ENCODE measurements at regions not wholly inside any gene's neighbourhood (a gene's known extent, or its start where the extent isn't known, plus 50 kb on each side); places are given as distances from the start of the nearest gene placed in this dataset.

DNA sequence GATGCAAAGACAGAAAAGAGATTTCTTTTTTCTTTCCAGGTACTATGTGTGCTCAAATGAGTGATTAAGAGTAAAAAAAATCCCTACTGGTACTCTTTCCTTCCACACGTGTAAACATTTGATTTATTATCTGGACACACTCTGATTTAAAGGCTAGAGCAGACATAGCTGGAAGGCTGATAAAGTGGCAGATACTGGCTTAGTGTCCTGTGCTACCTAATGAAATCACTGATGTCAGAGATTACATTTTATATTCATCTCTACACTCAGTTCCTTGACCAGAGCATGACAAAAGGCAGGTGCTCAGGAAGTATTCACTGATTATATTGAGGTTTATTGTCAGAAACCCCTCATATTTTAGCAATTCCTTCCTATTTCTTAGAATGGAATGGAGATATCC lies 136.6 kb upstream of the SLC38A2 start:
- H3K4me1 Mint-ChIP-seq, result no peaks in the 10 kb centered on the region
- no peak for TF ChIP-seq CTCF (IDR thresholded peaks at IDR 0.05; ENCODE audit: unreplicated experiment)
- DNase-seq (ENCODE audit: low spot score in 2 of 2, unreplicated experiment in 2 of 2), result no peak
- H3K9me3 Mint-ChIP-seq, result peaks cover 85% of the 10 kb centered on the region
- no peak overlapping the region for H3K27ac Mint-ChIP-seq
- H3K4me3 Mint-ChIP-seq, result no peak overlapping the region
- H3K27me3 Mint-ChIP-seq (ENCODE audit: low read depth), result no peaks in the 10 kb centered on the region
- H3K36me3 Mint-ChIP-seq, result peaks cover 44% of the 10 kb centered on the region

GRCh38 chr12:46508651-46509050 lies 136.1 kb upstream of the SLC38A2 start:
- Mint-ChIP-seq H3K36me3 (peaks cover 42% of the 10 kb centered on the region), H3K27ac (no peak overlapping the region), H3K4me1 (no peaks in the 10 kb centered on the region), H3K9me3 (peaks cover 82% of the 10 kb centered on the region), H3K4me3 (no peak overlapping the region), H3K27me3 (ENCODE audit: low read depth) (no peaks in the 10 kb centered on the region)
- DNase-seq (ENCODE audit: low spot score in 2 of 2, unreplicated experiment in 2 of 2), result no peak
- TF ChIP-seq CTCF (IDR thresholded peaks at IDR 0.05; ENCODE audit: unreplicated experiment), result no peak

GRCh38 chr12:46507766-46508165 lies 135.2 kb upstream of the SLC38A2 start:
- peaks cover 82% of the 10 kb centered on the region for H3K9me3 Mint-ChIP-seq
- no peak overlapping the region for H3K4me3 Mint-ChIP-seq
- H3K4me1 Mint-ChIP-seq, result no peaks in the 10 kb centered on the region
- DNase-seq (ENCODE audit: low spot score in 2 of 2, unreplicated experiment in 2 of 2), result no peak
- H3K36me3 Mint-ChIP-seq, result peaks cover 39% of the 10 kb centered on the region
- H3K27me3 Mint-ChIP-seq (ENCODE audit: low read depth), result no peaks in the 10 kb centered on the region
- H3K27ac Mint-ChIP-seq, result no peak overlapping the region
- no peak for TF ChIP-seq CTCF (IDR thresholded peaks at IDR 0.05; ENCODE audit: unreplicated experiment)

- no peak for DNase-seq (ENCODE audit: low spot score in 2 of 2, unreplicated experiment in 2 of 2)
- no peak for TF ChIP-seq CTCF (IDR thresholded peaks at IDR 0.05; ENCODE audit: unreplicated experiment)
- Mint-ChIP-seq H3K9me3 (peaks cover 82% of the 10 kb centered on the region), H3K36me3 (peaks cover 40% of the 10 kb centered on the region), H3K27ac (no peak overlapping the region), H3K4me3 (no peak overlapping the region), H3K27me3 (ENCODE audit: low read depth) (no peaks in the 10 kb centered on the region), H3K4me1 (no peaks in the 10 kb centered on the region)
Measured at GRCh38 chr12:46506961-46507360, 134.4 kb upstream of the SLC38A2 start.

GRCh38 chr12:46506198-46506597 lies 133.6 kb upstream of the SLC38A2 start:
- no peak for DNase-seq (ENCODE audit: low spot score in 2 of 2, unreplicated experiment in 2 of 2)

More at GRCh38 chr12:46506198-46506597, 133.6 kb upstream of the SLC38A2 start:
- Mint-ChIP-seq H3K27ac (no peak overlapping the region), H3K4me3 (no peak overlapping the region), H3K9me3 (peaks cover 82% of the 10 kb centered on the region), H3K36me3 (peaks cover 40% of the 10 kb centered on the region), H3K4me1 (no peaks in the 10 kb centered on the region), H3K27me3 (ENCODE audit: low read depth) (no peaks in the 10 kb centered on the region)
- no peak for TF ChIP-seq CTCF (IDR thresholded peaks at IDR 0.05; ENCODE audit: unreplicated experiment)
